ENCODE measurements at regions not wholly inside any gene's neighbourhood (a gene's known extent, or its start where the extent isn't known, plus 50 kb on each side); places are given as distances from the start of the nearest gene placed in this dataset.

GRCh38 chr17:14942526-14943190 is 322.5 kb downstream of the PMP22 start:
- Mint-ChIP-seq H3K4me1 (no peaks in the 10 kb centered on the region), H3K27me3 (ENCODE audit: low read depth in 2 of 2) (peaks cover 8 to 14% of the 10 kb centered on the region in 2 donors), H3K9me3 (no peaks in the 10 kb centered on the region), H3K4me3 (no peak overlapping the region), H3K27ac (no peak overlapping the region), H3K36me3 (no peaks in the 10 kb centered on the region)
- no peak for DNase-seq
- no peaks in the 10 kb centered on the region for H3K36me3 ChIP-seq (ENCODE audit: control insufficient read depth, insufficient read depth, low read length)
- H3K4me1 ChIP-seq (ENCODE audit: control insufficient read depth, insufficient read depth, low read length): no peaks in the 10 kb centered on the region
- TF ChIP-seq CTCF (IDR thresholded peaks at IDR 0.05): no peak
- no peaks in the 10 kb centered on the region for H3K9me3 ChIP-seq (ENCODE audit: control insufficient read depth, insufficient read depth, low read length)
- ATAC-seq: no peak
- intact Hi-C loops (cut with micrococcal nuclease): no loop called here
- no peak overlapping the region for H3K4me3 ChIP-seq (ENCODE audit: low read length)
- no peak overlapping the region for H3K27ac ChIP-seq (ENCODE audit: low read length)
- 72% methylated on average over 2 of the region's 3 CpGs for WGBS (ENCODE audit: insufficient coverage)
- H3K27me3 ChIP-seq (ENCODE audit: control insufficient read depth, insufficient read depth, low read length): no peaks in the 10 kb centered on the region

GRCh38 chr17:14940938-14941265 is 324.2 kb downstream of the PMP22 start:
- Mint-ChIP-seq H3K4me1 (no peaks in the 10 kb centered on the region), H3K4me3 (no peak overlapping the region), H3K27me3 (ENCODE audit: low read depth in 2 of 2) (peaks cover 0 to 11% of the 10 kb centered on the region in 2 donors), H3K36me3 (no peaks in the 10 kb centered on the region), H3K27ac (no peak overlapping the region), H3K9me3 (no peaks in the 10 kb centered on the region)
- Histone ChIP-seq H3K36me3 (ENCODE audit: control insufficient read depth, insufficient read depth, low read length) (no peaks in the 10 kb centered on the region), H3K4me1 (ENCODE audit: control insufficient read depth, insufficient read depth, low read length) (no peaks in the 10 kb centered on the region), H3K27ac (ENCODE audit: low read length) (no peak overlapping the region), H3K27me3 (ENCODE audit: control insufficient read depth, insufficient read depth, low read length) (no peaks in the 10 kb centered on the region), H3K4me3 (ENCODE audit: low read length) (no peak overlapping the region), H3K9me3 (ENCODE audit: control insufficient read depth, insufficient read depth, low read length) (no peaks in the 10 kb centered on the region)
- TF ChIP-seq CTCF (IDR thresholded peaks at IDR 0.05): no peak
- intact Hi-C loops (cut with micrococcal nuclease): no loop called here
- ATAC-seq (no peak), DNase-seq (no peak)
- 90% methylated on average over 3 of the region's 3 CpGs for WGBS (ENCODE audit: insufficient coverage)

- Histone ChIP-seq H3K36me3 (ENCODE audit: control insufficient read depth, insufficient read depth, low read length) (no peaks in the 10 kb centered on the region), H3K4me1 (ENCODE audit: control insufficient read depth, insufficient read depth, low read length) (no peaks in the 10 kb centered on the region), H3K27ac (ENCODE audit: low read length) (no peak overlapping the region), H3K27me3 (ENCODE audit: control insufficient read depth, insufficient read depth, low read length) (no peaks in the 10 kb centered on the region), H3K4me3 (ENCODE audit: low read length) (no peak overlapping the region), H3K9me3 (ENCODE audit: control insufficient read depth, insufficient read depth, low read length) (no peaks in the 10 kb centered on the region)
- no peaks in the 10 kb centered on the region for H3K9me3 Mint-ChIP-seq
- H3K27me3 Mint-ChIP-seq (ENCODE audit: low read depth in 2 of 2): peaks cover 3 to 9% of the 10 kb centered on the region in 2 donors
- no peaks in the 10 kb centered on the region for H3K4me1 Mint-ChIP-seq
- H3K4me3 Mint-ChIP-seq: no peak overlapping the region
- no peak overlapping the region for H3K27ac Mint-ChIP-seq
- WGBS (ENCODE audit: insufficient coverage): 74% methylated on average over 3 of the region's 4 CpGs
- no peaks in the 10 kb centered on the region for H3K36me3 Mint-ChIP-seq
- intact Hi-C loops (cut with micrococcal nuclease): no loop called here
- TF ChIP-seq CTCF (IDR thresholded peaks at IDR 0.05): no peak
- DNase-seq: no peak
- ATAC-seq: no peak
These were observed 324.8 kb downstream of the PMP22 start for GRCh38 chr17:14940108-14940937.

All from natural killer cell (primary cell).